HG02885 (cell line): ENCODE measurements at regions not wholly inside any gene's neighbourhood (a gene's known extent, or its start where the extent isn't known, plus 50 kb on each side); places are given as distances from the start of the nearest gene placed in this dataset.
"Not testable (repeated sequence)": the region's sequence is repeated elsewhere in the genome, so short reads cannot be mapped to it uniquely, and the experiment has no call there.

Experiments used
- ATAC-seq: cut with Tn5 transposase; IDR thresholded peaks from one replicate; pipeline ENCODE4 v1.9.1; 2021; ENCODE audit warnings: mild to moderate bottlenecking; ENCODE audit not compliant: unreplicated experiment, poor library complexity

DNA sequence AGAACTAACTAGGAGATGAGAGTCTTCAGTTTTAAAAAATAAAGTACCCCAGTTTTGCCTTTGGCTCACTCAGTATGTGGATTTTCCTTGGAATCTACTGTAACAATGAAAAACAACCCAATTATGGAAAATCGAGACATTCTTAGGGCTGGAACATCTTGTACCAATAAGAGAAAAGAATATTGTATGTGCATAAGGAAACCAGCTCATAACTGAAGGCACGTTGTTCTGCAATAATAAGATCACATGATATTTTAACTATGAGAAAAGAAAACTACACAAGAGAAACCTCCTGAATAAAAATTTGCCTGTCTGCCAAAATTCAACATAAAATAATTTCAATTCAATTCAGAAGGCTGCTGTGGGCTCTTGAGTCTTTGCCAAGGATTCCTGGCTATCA, 261.8 kb upstream of the EDNRA start:
- no peak for ATAC-seq

DNA sequence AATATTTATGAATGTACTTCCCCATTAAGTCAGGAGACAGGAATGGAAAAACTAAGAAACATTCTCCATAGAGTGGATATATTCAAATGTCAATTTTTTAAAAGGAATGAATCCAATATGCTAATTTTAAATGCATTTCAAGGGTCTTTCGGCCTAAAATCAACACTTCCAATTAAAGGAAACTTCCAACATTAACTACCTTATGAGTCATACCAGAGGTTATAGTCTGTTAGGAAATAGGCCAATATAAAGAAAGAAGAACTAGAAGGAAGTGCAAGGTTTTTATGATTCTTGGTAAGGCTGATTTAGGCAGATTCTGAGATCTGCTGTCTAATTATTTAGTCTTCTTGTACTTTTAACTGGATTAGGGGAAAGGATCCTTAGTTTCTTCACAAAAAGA, 260.1 kb upstream of the EDNRA start:
- no peak for ATAC-seq

DNA sequence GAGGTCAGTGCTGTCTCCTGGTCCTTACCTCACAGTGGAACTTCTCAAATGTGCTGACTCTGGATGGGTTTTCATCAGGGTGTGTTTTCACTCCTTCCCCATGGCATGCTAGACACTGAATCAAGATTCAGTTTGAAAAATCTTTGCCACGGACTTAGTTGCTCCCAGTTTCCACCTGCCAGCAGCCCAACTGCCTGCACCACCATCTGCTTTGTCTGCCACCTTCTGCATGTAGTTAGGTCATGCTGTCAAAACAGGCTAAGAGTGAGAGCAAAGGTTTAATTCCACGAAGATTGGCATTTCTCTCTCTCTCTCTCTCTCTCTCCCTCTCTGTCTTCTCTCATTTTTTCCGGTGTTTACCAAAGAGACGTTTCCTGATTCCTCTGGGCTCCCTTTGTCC, 258.0 kb upstream of the EDNRA start:
- ATAC-seq, result no peak

- no peak for ATAC-seq
Observed at GRCh38 chr4:147223576-147223975, 257.3 kb upstream of the EDNRA start.

DNA sequence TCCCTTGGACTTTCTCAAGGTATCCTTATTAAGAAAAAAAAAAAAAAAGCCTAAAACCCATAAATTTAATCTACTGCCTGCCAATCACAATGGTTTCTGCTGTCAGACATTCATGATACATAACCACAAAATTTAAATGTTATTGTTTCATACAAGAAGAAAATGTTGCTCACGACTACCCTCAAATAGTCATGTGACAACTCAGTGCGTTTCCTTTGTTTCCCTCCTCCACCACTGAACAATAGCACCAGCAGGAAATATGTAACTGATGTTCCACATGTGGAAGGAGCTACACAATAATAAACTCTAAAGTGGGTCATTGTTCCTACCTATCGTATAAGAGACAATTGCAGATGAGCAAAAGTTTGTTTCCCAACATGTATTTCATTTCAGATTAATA, 244.1 kb upstream of the EDNRA start:
- no peak for ATAC-seq

DNA sequence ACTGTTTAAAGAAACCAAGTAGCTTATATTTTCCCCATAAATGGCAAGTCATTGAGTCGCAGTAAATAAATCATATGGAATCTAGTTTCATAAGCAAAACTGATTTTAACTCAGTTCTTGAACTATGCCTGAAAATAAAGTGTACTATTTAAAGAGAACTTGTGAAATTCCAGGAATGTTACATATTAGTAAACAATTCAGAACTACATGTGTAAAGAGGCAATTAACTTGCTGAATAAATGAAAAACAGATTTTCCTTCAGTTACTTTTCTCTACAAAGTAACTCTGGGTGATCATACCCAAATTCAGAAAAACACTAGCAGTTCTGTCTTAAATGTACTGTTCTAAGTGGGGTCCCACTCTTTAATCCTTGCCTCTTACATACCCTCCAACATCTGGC, 236.1 kb upstream of the EDNRA start:
- ATAC-seq, result no peak

- no peak for ATAC-seq
Observed at GRCh38 chr4:147246096-147246495, 234.8 kb upstream of the EDNRA start.

DNA sequence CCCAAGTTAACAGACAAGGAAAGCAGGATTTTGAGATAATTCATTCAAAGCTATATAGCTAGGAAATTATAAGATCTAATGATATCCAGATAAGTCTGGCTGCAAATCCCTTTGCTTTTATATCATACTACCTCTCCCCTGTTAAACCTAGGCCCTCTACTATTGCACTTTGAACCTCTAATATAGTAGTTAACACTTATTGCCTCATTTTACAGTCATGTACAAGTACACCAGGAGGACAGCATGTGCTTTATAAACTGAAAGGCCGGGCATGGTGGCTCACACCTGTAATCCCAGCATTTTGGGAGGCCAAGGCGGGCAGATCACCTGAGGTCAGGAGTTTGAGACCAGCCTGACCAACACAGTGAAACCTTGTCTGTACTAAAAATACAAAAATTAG, 234.4 kb upstream of the EDNRA start:
- not testable (repeated sequence) for ATAC-seq

- no peak for ATAC-seq
Observed at GRCh38 chr4:147247579-147247978, 233.3 kb upstream of the EDNRA start.

DNA sequence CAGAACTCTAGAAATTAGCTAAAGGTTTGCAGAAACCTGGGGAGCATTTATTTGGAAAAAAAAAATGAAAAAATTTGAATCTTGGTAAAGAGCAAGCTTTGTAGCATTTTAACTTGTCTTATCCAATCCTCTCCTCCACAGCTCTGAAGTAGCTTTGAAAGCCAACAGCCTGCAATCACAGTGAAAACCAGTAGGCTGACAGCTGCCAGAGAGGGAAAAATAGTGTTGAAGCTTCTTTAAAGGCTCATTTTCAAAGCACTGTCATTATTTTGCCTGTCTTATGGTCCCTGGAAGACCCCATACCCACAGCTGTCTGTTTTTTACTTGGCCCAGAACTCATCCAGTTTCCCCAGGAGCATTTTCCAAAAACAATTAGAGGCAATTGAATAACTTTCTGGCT, 230.8 kb upstream of the EDNRA start:
- no peak for ATAC-seq

DNA sequence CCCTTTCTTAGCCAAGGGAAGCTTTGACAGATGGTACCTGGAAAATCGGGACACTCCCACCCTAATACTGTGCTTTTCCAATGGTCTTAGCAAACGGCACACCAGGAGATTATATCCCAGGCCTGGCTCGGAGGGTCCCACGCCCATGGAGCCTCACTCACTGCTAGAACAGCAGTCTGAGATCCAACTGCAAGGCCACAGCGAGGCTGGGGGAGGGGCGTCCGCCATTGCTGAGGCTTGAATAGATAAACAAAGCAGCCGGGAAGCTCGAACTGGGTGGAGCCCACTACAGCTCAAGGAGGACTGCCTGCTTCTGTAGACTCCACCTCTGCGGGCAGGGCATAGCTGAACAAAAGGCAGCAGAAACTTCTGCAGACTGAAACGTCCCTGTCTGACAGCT, 225.6 kb upstream of the EDNRA start:
- not testable (repeated sequence) for ATAC-seq

- ATAC-seq, result not testable (repeated sequence)
Observed at GRCh38 chr4:147259271-147259670, 221.6 kb upstream of the EDNRA start.

GRCh38 chr4:147284256-147284835, 196.6 kb upstream of the EDNRA start:
- no peak for ATAC-seq

GRCh38 chr4:147284935-147285334, 196.0 kb upstream of the EDNRA start:
- ATAC-seq, result no peak

- ATAC-seq, result no peak
Observed at GRCh38 chr4:147285751-147286150, 195.1 kb upstream of the EDNRA start.

DNA sequence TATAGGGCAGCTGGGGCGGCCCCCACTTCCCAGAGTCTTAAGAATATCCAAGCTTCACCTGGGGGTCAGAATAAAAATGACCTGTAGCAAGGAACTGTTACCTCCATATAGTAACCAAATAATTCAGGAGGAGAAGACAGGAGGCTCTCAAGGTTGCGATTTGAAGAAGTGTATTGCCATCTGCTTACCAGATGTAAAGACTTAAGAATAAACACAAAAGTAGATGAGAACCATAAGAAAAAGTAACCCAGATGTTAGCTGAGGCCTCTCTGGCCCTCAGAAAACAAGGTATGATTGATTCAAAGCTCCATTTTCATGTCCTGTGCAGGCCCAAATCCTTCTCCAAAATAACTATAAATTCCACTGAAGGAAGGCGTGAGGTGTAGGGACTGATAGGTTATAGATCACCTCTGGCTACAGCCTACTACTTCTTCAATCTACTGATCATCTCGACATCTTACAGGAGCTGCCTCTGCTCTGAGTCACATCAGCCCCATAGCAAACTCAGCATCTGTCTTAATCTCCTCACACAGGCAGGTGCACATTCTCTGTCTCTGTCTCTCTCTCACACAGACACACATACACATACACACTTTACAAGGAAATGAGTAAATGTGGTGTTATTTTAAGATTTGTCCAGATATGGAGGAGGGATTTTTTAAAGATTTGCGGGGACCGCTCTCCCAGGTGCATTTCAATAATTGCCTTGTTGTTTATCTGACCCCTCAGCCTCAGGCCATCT, 193.9 kb upstream of the EDNRA start:
- no peak for ATAC-seq

GRCh38 chr4:147287588-147287890, 193.4 kb upstream of the EDNRA start:
- ATAC-seq, result no peak

- ATAC-seq, result no peak
Observed at GRCh38 chr4:147288512-147288911, 192.4 kb upstream of the EDNRA start.

DNA sequence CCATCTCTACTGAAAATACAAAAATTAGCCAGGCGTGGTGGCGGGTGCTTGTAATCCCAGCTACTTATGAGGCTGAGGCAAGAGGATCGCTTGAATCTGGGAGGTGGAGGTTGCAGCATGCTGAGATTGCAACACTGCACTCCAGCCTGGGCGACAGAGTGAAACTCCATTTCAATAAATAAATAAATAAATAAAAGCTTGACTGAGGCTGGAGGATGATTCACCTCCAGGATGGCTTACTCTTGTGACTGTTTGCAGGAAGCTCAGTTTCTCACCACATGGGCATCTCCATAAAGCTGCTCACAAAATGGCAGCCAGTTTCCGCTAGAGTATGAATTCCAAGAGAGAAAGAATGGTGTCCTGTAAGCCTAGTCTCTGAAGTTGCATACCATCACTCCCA, 191.7 kb upstream of the EDNRA start:
- no peak for ATAC-seq

- ATAC-seq, result not testable (repeated sequence)
Observed at GRCh38 chr4:147292604-147293313, 188.1 kb upstream of the EDNRA start.

GRCh38 chr4:147293314-147293677, 187.6 kb upstream of the EDNRA start:
- ATAC-seq, result not testable (repeated sequence)

DNA sequence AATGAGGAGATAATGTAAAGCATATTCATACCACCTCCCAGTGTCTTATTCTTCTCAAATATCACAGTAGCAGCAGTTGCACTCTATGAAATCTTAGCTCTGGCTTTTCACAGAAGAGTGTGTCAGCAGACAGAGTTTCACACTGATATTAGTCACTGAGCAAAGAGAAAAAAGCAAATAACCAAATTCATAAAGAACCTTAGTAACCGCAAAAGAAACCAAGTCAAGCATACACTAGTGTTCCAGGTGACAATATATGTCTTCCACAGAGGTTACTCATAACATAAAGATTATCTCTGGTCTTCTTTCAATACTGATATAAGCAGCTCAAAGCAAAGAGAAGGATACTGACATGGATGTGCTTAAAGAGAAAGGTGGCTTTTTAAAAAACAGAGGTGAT, 181.7 kb upstream of the EDNRA start:
- ATAC-seq, result no peak
